K562 (cell line): ENCODE measurements at regions not wholly inside any gene's neighbourhood (a gene's known extent, or its start where the extent isn't known, plus 50 kb on each side); places are given as distances from the start of the nearest gene placed in this dataset.

ENCODE experiments used
- CEBPB ChIP-seq: fragments of 450-650 bp; IDR thresholded peaks from 2 replicates; pipeline ENCODE4 v1.6.1; 2016; ENCODE audit warnings: missing genetic modification characterization, missing compliant biosample characterization
- CHD7 ChIP-seq: fragments of 200-600 bp; sonication (generic); IDR thresholded peaks from one replicate; pipeline ENCODE4 v1.6.1; 2012; ENCODE audit warnings: mild to moderate bottlenecking, low read depth, low read length, inconsistent platforms
- DLX4 ChIP-seq: fragments of 250-450 bp; sonication (Bioruptor Pico); IDR thresholded peaks from 2 replicates; pipeline ENCODE4 v1.6.1; 2021; ENCODE audit warnings: mild to moderate bottlenecking
- KLF6 ChIP-seq: fragments of 250-450 bp; sonication (Bioruptor Pico); IDR thresholded peaks from 2 replicates; pipeline ENCODE4 v1.4.0; 2020; ENCODE audit warnings: mild to moderate bottlenecking, moderate library complexity, borderline replicate concordance
- RERE ChIP-seq: sonication (generic); formaldehyde crosslinking; IDR thresholded peaks from 2 replicates; pipeline ENCODE4 v1.8.0; 2023; ENCODE audit warnings: missing genetic modification reagents, mild to moderate bottlenecking, borderline replicate concordance
- ZNF175 ChIP-seq: fragments of 200-800 bp; sonication (Bioruptor generic); IDR thresholded peaks from 2 replicates; pipeline ENCODE4 v1.6.1; 2016; ENCODE audit warnings: low read depth, mild to moderate bottlenecking, missing genetic modification characterization, missing compliant biosample characterization
- ZNF3 ChIP-seq: fragments of 250-450 bp; sonication (Bioruptor Pico); IDR thresholded peaks from 2 replicates; pipeline ENCODE4 v1.5.0; 2021; ENCODE audit warnings: mild to moderate bottlenecking, moderate library complexity
- ZNF436 ChIP-seq: fragments of 250-450, 450-650 bp; sonication (Bioruptor Pico); formaldehyde crosslinking; IDR thresholded peaks from 2 replicates; pipeline ENCODE4 v1.7.0; 2020; ENCODE audit warnings: mild to moderate bottlenecking
- ZNF707 ChIP-seq: fragments of 250-450 bp; sonication (Bioruptor Pico); conservative IDR thresholded peaks from 2 replicates; pipeline ENCODE4 v1.8.0; 2022; ENCODE audit warnings: inconsistent platforms, mild to moderate bottlenecking, moderate library complexity
- ZNF785 ChIP-seq: fragments of 250-450 bp; sonication (Bioruptor Pico); IDR thresholded peaks from 2 replicates; pipeline ENCODE4 v1.4.0; 2020; ENCODE audit warnings: mild to moderate bottlenecking

GRCh38 chr15:92848852-92849598, 51.1 kb upstream of the CHD2 start (continued):
- no peak for TF ChIP-seq CHD7
- peak; percentile 44; the same call in 1 of the 2 replicates for TF ChIP-seq ZNF175 (CRISPR knock-in tag)
- no peak for TF ChIP-seq RERE (CRISPR knock-in tag)
- TF ChIP-seq DLX4 (CRISPR knock-in tag) = no peak
- TF ChIP-seq ZNF3 (CRISPR knock-in tag) = no peak
- TF ChIP-seq ZNF436 (CRISPR knock-in tag) = no peak
- no peak for TF ChIP-seq ZNF785
- TF ChIP-seq KLF6 = 0 out of 2 replicates have a peak, but pooled peaks have one; percentile 11
- peak; percentile 92 for TF ChIP-seq CEBPB (tag)
- TF ChIP-seq ZNF707 (CRISPR knock-in tag) = no peak
